DOHH2 (cell line): ENCODE measurements at regions not wholly inside any gene's neighbourhood (a gene's known extent, or its start where the extent isn't known, plus 50 kb on each side); places are given as distances from the start of the nearest gene placed in this dataset.
"Not testable (repeated sequence)": the region's sequence is repeated elsewhere in the genome, so short reads cannot be mapped to it uniquely, and the experiment has no call there.

Source experiments
- H3F3A ChIP-seq: fragments of 200-600 bp; sonication (generic), shearing (Covaris generic); 2 replicates; pipeline ENCODE4 v1.6.0; 2016; ENCODE audit warnings: antibody characterized with exemption, mild to moderate bottlenecking; ENCODE audit not compliant: control insufficient read depth, insufficient read depth
- H3K27ac ChIP-seq: fragments of 200-600 bp; sonication (generic); 2 replicates; pipeline ENCODE4 v1.5.1; 2014; ENCODE audit warnings: low read depth, mild to moderate bottlenecking, low read length, moderate library complexity
- H3K27me3 ChIP-seq: fragments of 200-600 bp; sonication (generic); 2 replicates; pipeline ENCODE4 v1.6.1; 2014; ENCODE audit warnings: mild to moderate bottlenecking, low read length, mixed read lengths; ENCODE audit not compliant: control insufficient read depth
- H3K36me3 ChIP-seq: fragments of 200-600 bp; sonication (generic); 2 replicates; pipeline ENCODE4 v1.6.1; 2014; ENCODE audit warnings: mild to moderate bottlenecking, low read length, moderate library complexity, mixed read lengths; ENCODE audit not compliant: control insufficient read depth
- H3K4me1 ChIP-seq: fragments of 200-600 bp; sonication (generic); 2 replicates; pipeline ENCODE4 v1.6.1; 2014; ENCODE audit warnings: mild to moderate bottlenecking, low read length, mixed read lengths; ENCODE audit not compliant: control insufficient read depth
- H3K4me2 ChIP-seq: fragments of 200-600 bp; sonication (generic); 2 replicates; pipeline ENCODE4 v1.6.0; 2014; ENCODE audit warnings: mild to moderate bottlenecking, low read length, moderate library complexity
- H3K4me3 ChIP-seq: fragments of 200-600 bp; sonication (generic); 2 replicates; pipeline ENCODE4 v1.5.1; 2014; ENCODE audit warnings: mild to moderate bottlenecking, low read length, mixed read lengths
- H3K79me2 ChIP-seq: fragments of 200-600 bp; sonication (generic); 2 replicates; pipeline ENCODE4 v1.6.1; 2014; ENCODE audit warnings: mild to moderate bottlenecking, low read length, mixed read lengths; ENCODE audit not compliant: control insufficient read depth
- H3K9me2 ChIP-seq: fragments of 200-600 bp; sonication (generic); replicated peaks from 2 replicates; pipeline ENCODE4 v1.6.1; 2014; ENCODE audit warnings: mild to moderate bottlenecking, low read length, mixed read lengths; ENCODE audit not compliant: control insufficient read depth
- H3K9me3 ChIP-seq: fragments of 200-600 bp; sonication (generic); 2 replicates; pipeline ENCODE4 v1.6.1; 2014; ENCODE audit warnings: antibody characterized with exemption, low read length, mixed read lengths; ENCODE audit not compliant: control insufficient read depth, insufficient read depth
- H4K20me1 ChIP-seq: fragments of 200-600 bp; sonication (generic); 2 replicates; pipeline ENCODE4 v1.6.0; 2014; ENCODE audit warnings: low read depth, mild to moderate bottlenecking, antibody characterized with exemption, low read length, moderate library complexity; ENCODE audit not compliant: control insufficient read depth, insufficient read depth
- CTCF ChIP-seq: fragments of 200-600 bp; sonication (generic); IDR thresholded peaks from one replicate; pipeline ENCODE4 v1.5.1; 2014; ENCODE audit warnings: antibody characterized with exemption, mild to moderate bottlenecking, low read depth, low read length; ENCODE audit not compliant: poor library complexity, severe bottlenecking
- EZH2phosphoT487 ChIP-seq: fragments of 200-600 bp; sonication (generic); IDR thresholded peaks from 2 replicates; pipeline ENCODE4 v1.6.1; 2017; ENCODE audit warnings: borderline replicate concordance, mild to moderate bottlenecking, antibody characterized with exemption, low read length, moderate library complexity, mixed read lengths

DNA sequence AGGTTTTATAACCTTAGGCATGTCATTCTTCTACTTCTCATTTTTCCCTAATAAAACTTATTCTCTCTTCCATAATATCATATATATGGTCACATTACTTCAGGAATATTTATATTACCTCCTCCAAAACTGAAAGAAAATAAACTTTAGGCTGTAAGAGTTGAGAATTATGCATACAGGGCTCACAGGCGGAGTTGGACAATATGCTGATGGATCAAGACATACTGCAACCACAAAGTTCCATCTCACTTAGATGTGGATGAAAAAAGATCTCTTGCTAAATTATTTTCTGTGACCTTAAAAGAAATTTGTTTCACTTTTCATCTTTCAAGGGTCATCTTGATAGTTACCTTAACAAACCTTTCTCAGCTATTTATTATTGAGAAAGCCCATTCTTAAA, 152.6 kb upstream of the PDE4B start:
- Histone ChIP-seq H3K36me3 (no peaks in the 10 kb centered on the region), H3K27ac (no peak overlapping the region), H3K9me2 (no peaks in the 10 kb centered on the region), H3K4me2 (no peak overlapping the region), H3K27me3 (no peaks in the 10 kb centered on the region), H3K9me3 (no peaks in the 10 kb centered on the region), H3K79me2 (no peaks in the 10 kb centered on the region), H3F3A (no peaks in the 10 kb centered on the region), H3K4me1 (no peaks in the 10 kb centered on the region), H4K20me1 (no peaks in the 10 kb centered on the region), H3K4me3 (no peak overlapping the region)
- TF ChIP-seq EZH2phosphoT487 (no peak), CTCF (no peak)

GRCh38 chr1:65649185-65649584, 143.5 kb upstream of the PDE4B start:
- not testable (repeated sequence) for H3K4me1 ChIP-seq, H3K4me3 ChIP-seq, H4K20me1 ChIP-seq, H3K36me3 ChIP-seq, H3K4me2 ChIP-seq, H3K27ac ChIP-seq, H3K79me2 ChIP-seq, H3F3A ChIP-seq, H3K9me3 ChIP-seq, H3K9me2 ChIP-seq, H3K27me3 ChIP-seq

- H3K79me2 ChIP-seq = no peaks in the 10 kb centered on the region
- no peaks in the 10 kb centered on the region for H3F3A ChIP-seq
- no peak overlapping the region for H3K27ac ChIP-seq
- H3K4me1 ChIP-seq = no peaks in the 10 kb centered on the region
- TF ChIP-seq CTCF (no peak), EZH2phosphoT487 (no peak)
- no peaks in the 10 kb centered on the region for H3K27me3 ChIP-seq
- H3K36me3 ChIP-seq = no peaks in the 10 kb centered on the region
- no peaks in the 10 kb centered on the region for H3K9me3 ChIP-seq
- no peaks in the 10 kb centered on the region for H3K9me2 ChIP-seq
- no peak overlapping the region for H3K4me2 ChIP-seq
- H3K4me3 ChIP-seq = no peak overlapping the region
- no peaks in the 10 kb centered on the region for H4K20me1 ChIP-seq
These were observed 142.0 kb upstream of the PDE4B start for GRCh38 chr1:65650682-65651081.

- H3K9me2 ChIP-seq, H3K4me3 ChIP-seq, H3K4me2 ChIP-seq, H3K4me1 ChIP-seq, H4K20me1 ChIP-seq, H3K36me3 ChIP-seq, H3K27ac ChIP-seq, H3K9me3 ChIP-seq, H3F3A ChIP-seq, H3K79me2 ChIP-seq, H3K27me3 ChIP-seq: not testable (repeated sequence)
These were observed 138.2 kb upstream of the PDE4B start for GRCh38 chr1:65654526-65654925.

GRCh38 chr1:65657609-65658008, 135.1 kb upstream of the PDE4B start:
- H3K4me2 ChIP-seq, H4K20me1 ChIP-seq, H3K36me3 ChIP-seq, H3K9me3 ChIP-seq, H3K79me2 ChIP-seq, H3K9me2 ChIP-seq, H3K27me3 ChIP-seq, H3K27ac ChIP-seq, H3K4me3 ChIP-seq, H3K4me1 ChIP-seq, H3F3A ChIP-seq: not testable (repeated sequence)
